GM13976 (cell line): ENCODE measurements at regions not wholly inside any gene's neighbourhood (a gene's known extent, or its start where the extent isn't known, plus 50 kb on each side); places are given as distances from the start of the nearest gene placed in this dataset.

Experiments used
- DNase-seq: peaks from one replicate; pipeline ENCODE4 v3.0.0; 2012; ENCODE audit warnings: low spot score
- in situ Hi-C: fragments of 300-500 bp; cut with MboI; formaldehyde crosslinking; loops from one replicate; pipeline ENCODE4 v1.12.0; 2022; ENCODE audit warnings: low sequenced_read_pairs, mixed read lengths, inconsistent platforms; ENCODE audit not compliant: unreplicated experiment
- TF ChIP-seq, protein P1 (sequence below): IDR thresholded peaks from 2 replicates; pipeline ENCODE4 v1.5.1; 2012; ENCODE audit warnings: borderline replicate concordance, mild to moderate bottlenecking; ENCODE audit not compliant: insufficient read depth; ENCODE audit errors: extremely low read depth, missing control alignments, control extremely low read depth

DNA sequence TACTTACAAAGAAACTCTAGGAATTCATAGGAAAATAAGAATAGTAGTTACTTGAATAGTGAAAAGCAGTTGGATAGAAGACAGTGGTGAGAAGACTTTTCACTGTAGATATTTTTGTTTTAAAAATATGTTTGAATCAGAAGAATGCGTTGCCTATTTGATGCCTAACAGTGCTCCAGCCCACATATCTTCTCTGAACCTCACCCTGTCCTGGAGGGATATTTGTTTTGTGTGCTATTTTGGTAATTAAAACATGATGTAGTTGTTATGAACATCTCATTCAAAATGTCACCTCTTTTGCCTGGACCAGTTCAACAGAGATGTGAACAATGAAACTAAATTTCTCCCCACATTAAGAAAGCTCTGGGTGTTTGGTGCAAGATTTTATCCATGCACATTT is 87.6 kb downstream of the CARTPT start:
- in situ Hi-C loops: no loop called here
- DNase-seq: no peak
- TF ChIP-seq, protein P1, sequence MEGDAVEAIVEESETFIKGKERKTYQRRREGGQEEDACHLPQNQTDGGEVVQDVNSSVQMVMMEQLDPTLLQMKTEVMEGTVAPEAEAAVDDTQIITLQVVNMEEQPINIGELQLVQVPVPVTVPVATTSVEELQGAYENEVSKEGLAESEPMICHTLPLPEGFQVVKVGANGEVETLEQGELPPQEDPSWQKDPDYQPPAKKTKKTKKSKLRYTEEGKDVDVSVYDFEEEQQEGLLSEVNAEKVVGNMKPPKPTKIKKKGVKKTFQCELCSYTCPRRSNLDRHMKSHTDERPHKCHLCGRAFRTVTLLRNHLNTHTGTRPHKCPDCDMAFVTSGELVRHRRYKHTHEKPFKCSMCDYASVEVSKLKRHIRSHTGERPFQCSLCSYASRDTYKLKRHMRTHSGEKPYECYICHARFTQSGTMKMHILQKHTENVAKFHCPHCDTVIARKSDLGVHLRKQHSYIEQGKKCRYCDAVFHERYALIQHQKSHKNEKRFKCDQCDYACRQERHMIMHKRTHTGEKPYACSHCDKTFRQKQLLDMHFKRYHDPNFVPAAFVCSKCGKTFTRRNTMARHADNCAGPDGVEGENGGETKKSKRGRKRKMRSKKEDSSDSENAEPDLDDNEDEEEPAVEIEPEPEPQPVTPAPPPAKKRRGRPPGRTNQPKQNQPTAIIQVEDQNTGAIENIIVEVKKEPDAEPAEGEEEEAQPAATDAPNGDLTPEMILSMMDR: no peak

DNA sequence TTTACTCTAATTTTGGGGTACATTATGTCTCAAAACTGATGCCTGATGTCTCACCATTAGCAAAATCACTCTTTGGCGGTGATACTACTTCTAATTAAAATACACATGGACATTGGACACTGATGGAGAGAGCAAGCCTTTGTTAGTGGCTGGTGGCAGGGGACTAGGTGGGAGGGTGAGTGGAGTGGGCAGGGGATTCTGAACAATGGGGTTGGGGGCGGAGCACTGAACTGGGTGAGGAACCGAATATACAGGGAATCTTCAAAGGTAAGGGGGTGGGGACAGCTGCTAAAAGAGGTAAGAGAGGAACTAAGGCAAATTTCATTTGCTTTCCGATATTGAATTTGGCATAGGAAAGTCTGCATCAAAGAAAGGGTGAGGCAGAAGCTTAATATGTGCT is 88.8 kb downstream of the CARTPT start:
- TF ChIP-seq, protein P1: no peak
- in situ Hi-C loops: no loop called here
- DNase-seq: no peak

DNA sequence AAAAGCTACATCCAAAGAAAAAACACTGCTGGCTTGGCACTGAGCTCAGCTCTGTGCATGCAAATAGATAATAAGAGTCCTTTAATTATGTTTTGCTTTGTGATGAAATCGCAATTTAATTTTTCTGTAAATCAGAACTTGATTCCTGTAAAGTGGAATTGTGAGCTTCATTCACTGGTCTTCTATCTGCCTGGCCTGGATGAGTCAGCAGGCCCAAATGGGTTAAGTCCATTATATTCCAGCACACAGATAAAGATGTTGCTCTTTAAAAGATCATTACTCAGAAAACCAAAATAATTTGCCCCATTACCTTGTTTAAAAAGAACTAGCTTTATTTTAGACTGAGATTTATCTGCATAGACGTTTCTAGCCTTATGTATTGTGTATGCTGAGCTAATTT is 90.4 kb downstream of the CARTPT start:
- no peak for DNase-seq
- in situ Hi-C loops: no loop called here
- TF ChIP-seq, protein P1: no peak

DNA sequence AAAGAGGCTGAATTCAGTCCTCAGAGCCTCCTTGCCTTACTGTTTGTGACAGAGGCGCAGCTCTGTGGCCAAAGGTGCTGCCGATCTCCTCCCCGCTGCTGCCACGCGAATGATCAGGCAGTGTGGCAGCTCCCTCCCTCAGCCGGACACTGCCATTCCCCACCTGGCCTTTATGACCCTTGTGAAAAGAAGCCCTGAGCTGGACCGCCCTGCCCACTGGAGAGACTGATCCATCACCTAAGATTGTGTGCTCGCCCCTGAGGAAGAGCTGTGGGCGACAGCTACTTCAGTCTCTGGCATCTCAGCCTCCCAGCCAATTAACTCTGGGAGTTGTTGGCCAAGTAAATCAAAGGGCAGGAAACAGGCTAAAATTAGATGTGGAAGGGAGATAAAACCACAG is 90.9 kb downstream of the CARTPT start:
- in situ Hi-C loops: no loop called here
- DNase-seq: no peak
- TF ChIP-seq, protein P1: no peak

DNA sequence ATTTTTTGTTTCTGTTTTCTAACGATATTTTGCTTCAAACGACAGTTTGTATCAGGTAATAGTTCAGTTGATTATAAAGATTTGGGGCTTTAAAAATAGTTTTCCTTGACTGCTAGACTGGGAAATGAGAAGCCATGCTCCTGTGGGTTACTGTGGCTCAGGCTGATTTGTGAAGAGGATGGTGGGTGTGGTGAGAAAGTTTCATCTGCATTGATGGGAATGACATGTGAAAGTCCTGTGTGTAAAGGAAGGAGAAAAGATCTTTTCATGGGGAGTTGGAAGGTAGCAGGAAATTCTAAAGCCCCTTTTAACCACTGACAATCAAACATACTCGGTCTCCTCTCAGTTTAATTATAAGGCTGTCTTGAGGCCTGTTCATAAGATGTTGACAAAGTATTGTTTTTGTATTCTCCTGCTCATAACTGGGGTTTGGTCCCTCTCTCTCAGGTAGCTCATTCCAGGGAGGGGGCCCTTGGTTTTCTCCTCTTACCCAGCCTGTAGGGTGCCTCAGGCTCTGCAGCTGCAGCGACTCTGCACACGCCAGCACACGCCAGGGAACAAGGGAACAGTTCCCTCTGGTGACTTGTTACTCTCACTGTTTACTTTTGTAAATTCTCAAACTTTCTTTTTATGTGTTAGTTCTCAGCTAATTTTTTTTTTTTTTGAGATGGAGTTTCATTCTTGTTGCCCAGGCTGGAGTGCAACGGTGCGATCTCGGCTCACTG is 91.6 kb downstream of the CARTPT start:
- TF ChIP-seq, protein P1: no peak
- no peak for DNase-seq
- in situ Hi-C loops: no loop called here

DNA sequence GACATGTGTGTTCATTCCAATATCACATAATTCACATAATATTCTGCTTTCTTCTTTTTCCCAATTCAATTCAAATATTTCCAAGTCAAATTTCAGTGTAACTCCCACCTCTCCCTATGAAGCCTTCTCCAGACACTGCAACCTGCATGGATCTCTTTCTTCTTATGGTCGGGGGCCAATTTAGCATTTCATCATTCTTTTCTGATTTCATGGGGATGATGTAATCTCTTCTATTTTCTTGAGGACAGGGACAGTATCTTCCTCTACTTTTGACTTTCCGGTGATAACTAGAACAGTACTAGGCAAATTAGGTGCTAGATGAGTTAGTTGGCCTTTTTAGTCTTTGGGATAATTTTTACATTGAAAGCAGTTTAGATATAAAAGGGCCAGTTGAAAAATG is 92.7 kb downstream of the CARTPT start:
- no peak for DNase-seq
- TF ChIP-seq, protein P1: no peak
- in situ Hi-C loops: no loop called here

DNA sequence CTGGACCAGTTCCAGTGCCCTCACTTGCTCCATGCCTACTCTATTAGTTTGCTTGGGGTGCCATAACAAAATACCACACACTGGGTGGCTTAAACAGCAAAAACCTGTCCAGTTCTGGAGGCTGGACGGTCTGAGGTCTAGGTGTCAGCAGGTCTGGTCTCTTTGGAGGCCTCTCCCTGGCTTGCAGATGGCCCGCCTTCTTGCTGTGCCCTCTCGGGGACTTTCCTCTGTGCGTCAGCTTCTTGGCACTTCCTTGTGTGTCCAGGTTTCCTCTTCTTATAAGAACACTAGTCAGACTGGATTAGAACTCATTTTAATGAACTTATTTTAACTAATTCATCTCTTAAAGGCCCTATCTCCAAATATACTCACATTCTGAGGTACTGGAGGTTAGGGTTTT is 97.2 kb downstream of the CARTPT start:
- DNase-seq: no peak
- TF ChIP-seq, protein P1: no peak
- in situ Hi-C loops: no loop called here
